ENCODE measurements at regions not wholly inside any gene's neighbourhood (a gene's known extent, or its start where the extent isn't known, plus 50 kb on each side); places are given as distances from the start of the nearest gene placed in this dataset.

GRCh38 chr14:34171431-34172172 lies 220.7 kb upstream of the EGLN3 start:
- TF ChIP-seq CTCF (IDR thresholded peaks at IDR 0.05; ENCODE audit: low read depth, low read length, poor library complexity, severe bottlenecking) (no peak), EZH2phosphoT487 (IDR thresholded peaks at IDR 0.05; ENCODE audit: borderline replicate concordance, low read length) (no peak)
